WTC11 (cell line): ENCODE measurements at regions not wholly inside any gene's neighbourhood (a gene's known extent, or its start where the extent isn't known, plus 50 kb on each side); places are given as distances from the start of the nearest gene placed in this dataset.

ENCODE experiments used
- CREB1 ChIP-seq: sonication (generic); formaldehyde crosslinking; IDR thresholded peaks from 2 replicates; pipeline ENCODE4 v1.8.0; 2023; ENCODE audit warnings: mild to moderate bottlenecking, missing genetic modification reagents
- NFE2L1 ChIP-seq: sonication (generic); formaldehyde crosslinking; IDR thresholded peaks from 2 replicates; pipeline ENCODE4 v1.8.1; 2023; ENCODE audit warnings: missing genetic modification reagents
- TF ChIP-seq, protein P1 (sequence below): fragments of 200-600 bp; IDR thresholded peaks from 2 replicates; pipeline ENCODE4 v1.8.0; 2022; ENCODE audit warnings: antibody characterized with exemption
- TF ChIP-seq, protein P2 (sequence below): sonication (generic); formaldehyde crosslinking; IDR thresholded peaks from 2 replicates; pipeline ENCODE4 v1.8.1; 2022; ENCODE audit warnings: low read depth, missing genetic modification reagents, borderline replicate concordance
- TF ChIP-seq, protein P3 (sequence below): sonication (generic); formaldehyde crosslinking; IDR thresholded peaks from 2 replicates; pipeline ENCODE4 v1.8.0; 2022; ENCODE audit warnings: mild to moderate bottlenecking, missing genetic modification reagents

DNA sequence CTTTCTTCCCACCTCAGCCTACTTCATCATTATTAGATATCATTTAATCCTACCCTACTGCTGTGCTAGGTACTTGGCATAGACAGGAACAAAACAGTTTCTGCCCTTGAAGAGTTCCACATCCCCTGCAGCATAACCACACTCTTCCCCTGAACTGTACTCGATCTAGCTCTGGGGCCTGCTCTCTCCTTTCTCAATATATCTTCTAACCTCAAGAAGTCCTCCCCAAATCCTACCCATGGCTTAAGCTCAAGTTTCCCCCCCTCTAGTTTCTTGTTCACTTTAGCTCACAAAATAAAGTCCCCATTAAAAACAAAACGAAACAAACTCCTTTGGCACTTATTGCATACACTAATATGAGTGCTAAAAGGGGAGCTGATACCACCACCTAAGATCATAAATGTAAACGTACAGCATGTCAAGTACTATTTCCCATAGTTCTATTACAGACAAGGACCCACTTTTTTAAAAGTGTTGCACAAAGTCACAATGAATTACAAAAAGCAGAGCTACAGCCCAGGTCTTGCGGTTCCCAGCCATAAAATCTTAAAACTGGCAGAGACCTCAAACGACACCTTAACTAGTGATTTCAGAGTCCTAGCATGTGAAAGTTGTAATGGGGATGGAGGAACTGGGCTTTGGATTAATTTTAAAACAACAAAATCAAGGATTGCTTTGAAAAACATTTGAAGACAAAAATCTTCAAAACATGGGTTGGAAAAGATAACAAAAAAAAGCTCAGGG lies 80.7 kb downstream of the PTPDC1 start:
- TF ChIP-seq, protein P1, sequence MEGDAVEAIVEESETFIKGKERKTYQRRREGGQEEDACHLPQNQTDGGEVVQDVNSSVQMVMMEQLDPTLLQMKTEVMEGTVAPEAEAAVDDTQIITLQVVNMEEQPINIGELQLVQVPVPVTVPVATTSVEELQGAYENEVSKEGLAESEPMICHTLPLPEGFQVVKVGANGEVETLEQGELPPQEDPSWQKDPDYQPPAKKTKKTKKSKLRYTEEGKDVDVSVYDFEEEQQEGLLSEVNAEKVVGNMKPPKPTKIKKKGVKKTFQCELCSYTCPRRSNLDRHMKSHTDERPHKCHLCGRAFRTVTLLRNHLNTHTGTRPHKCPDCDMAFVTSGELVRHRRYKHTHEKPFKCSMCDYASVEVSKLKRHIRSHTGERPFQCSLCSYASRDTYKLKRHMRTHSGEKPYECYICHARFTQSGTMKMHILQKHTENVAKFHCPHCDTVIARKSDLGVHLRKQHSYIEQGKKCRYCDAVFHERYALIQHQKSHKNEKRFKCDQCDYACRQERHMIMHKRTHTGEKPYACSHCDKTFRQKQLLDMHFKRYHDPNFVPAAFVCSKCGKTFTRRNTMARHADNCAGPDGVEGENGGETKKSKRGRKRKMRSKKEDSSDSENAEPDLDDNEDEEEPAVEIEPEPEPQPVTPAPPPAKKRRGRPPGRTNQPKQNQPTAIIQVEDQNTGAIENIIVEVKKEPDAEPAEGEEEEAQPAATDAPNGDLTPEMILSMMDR = no peak
- TF ChIP-seq, protein P2, sequence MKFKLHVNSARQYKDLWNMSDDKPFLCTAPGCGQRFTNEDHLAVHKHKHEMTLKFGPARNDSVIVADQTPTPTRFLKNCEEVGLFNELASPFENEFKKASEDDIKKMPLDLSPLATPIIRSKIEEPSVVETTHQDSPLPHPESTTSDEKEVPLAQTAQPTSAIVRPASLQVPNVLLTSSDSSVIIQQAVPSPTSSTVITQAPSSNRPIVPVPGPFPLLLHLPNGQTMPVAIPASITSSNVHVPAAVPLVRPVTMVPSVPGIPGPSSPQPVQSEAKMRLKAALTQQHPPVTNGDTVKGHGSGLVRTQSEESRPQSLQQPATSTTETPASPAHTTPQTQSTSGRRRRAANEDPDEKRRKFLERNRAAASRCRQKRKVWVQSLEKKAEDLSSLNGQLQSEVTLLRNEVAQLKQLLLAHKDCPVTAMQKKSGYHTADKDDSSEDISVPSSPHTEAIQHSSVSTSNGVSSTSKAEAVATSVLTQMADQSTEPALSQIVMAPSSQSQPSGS = no peak
- TF ChIP-seq, protein P3, sequence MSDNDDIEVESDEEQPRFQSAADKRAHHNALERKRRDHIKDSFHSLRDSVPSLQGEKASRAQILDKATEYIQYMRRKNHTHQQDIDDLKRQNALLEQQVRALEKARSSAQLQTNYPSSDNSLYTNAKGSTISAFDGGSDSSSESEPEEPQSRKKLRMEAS = no peak
- TF ChIP-seq CREB1 (CRISPR knock-in tag) (no peak), NFE2L1 (CRISPR knock-in tag) (no peak)
